PC-9 (cell line): ENCODE measurements at regions not wholly inside any gene's neighbourhood (a gene's known extent, or its start where the extent isn't known, plus 50 kb on each side); places are given as distances from the start of the nearest gene placed in this dataset.

Source experiments
- EZH2 ChIP-seq: fragments of 200-600 bp; sonication (generic); IDR thresholded peaks from 2 replicates; pipeline ENCODE4 v1.8.0; 2017; ENCODE audit warnings: antibody characterized with exemption, low read depth
- TF ChIP-seq, protein P1 (sequence below): fragments of 200-600 bp; sonication (generic); conservative IDR thresholded peaks from 2 replicates; pipeline ENCODE4 v1.6.1; 2017; ENCODE audit warnings: mixed run types, antibody characterized with exemption, mild to moderate bottlenecking, moderate library complexity

DNA sequence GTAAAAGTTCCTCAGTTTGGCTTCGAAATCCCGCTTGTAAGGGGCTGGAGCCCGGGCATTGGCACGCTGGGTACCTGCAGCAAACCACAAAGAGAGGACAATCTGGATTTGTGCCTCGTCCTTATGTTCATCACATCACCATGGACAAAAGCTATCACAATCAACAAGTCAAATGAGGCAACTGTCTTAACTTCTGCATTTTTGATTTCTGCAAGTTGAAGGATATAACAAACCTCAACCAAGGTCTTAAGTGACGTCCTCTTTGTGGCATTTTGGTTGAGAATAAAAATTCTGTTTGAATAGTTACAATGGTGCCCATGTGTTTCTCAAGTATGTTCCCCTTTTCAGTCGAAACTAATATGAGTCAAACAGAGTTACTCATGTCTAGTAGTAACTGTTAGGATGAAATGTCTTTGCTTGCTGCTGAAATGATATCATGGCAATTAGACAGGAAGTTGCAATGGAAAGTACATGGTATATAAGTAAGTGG, 70.8 kb upstream of the STK17B start:
- TF ChIP-seq, protein P1, sequence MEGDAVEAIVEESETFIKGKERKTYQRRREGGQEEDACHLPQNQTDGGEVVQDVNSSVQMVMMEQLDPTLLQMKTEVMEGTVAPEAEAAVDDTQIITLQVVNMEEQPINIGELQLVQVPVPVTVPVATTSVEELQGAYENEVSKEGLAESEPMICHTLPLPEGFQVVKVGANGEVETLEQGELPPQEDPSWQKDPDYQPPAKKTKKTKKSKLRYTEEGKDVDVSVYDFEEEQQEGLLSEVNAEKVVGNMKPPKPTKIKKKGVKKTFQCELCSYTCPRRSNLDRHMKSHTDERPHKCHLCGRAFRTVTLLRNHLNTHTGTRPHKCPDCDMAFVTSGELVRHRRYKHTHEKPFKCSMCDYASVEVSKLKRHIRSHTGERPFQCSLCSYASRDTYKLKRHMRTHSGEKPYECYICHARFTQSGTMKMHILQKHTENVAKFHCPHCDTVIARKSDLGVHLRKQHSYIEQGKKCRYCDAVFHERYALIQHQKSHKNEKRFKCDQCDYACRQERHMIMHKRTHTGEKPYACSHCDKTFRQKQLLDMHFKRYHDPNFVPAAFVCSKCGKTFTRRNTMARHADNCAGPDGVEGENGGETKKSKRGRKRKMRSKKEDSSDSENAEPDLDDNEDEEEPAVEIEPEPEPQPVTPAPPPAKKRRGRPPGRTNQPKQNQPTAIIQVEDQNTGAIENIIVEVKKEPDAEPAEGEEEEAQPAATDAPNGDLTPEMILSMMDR = no peak
- TF ChIP-seq EZH2 = no peak
